HepG2 (cell line): ENCODE measurements at regions not wholly inside any gene's neighbourhood (a gene's known extent, or its start where the extent isn't known, plus 50 kb on each side); places are given as distances from the start of the nearest gene placed in this dataset.

Experiments
- AHDC1 ChIP-seq: sonication (generic); formaldehyde crosslinking; IDR thresholded peaks from 2 replicates; pipeline ENCODE4 v1.5.1; 2020; ENCODE audit warnings: mild to moderate bottlenecking, missing genetic modification reagents, borderline replicate concordance
- CTCF ChIP-seq: sonication (generic); formaldehyde crosslinking; IDR thresholded peaks from 2 replicates; pipeline ENCODE4 v1.5.0; 2020; ENCODE audit warnings: mild to moderate bottlenecking, missing genetic modification reagents, moderate library complexity
- KDM1A ChIP-seq: IDR thresholded peaks from 2 replicates; pipeline ENCODE4 v1.6.1; 2016; ENCODE audit warnings: missing compliant biosample characterization
- MBD4 ChIP-seq: IDR thresholded peaks from 2 replicates; pipeline ENCODE4 v1.6.1; 2012; ENCODE audit warnings: low read length, inconsistent platforms, borderline replicate concordance
- MIXL1 ChIP-seq: IDR thresholded peaks from 2 replicates; pipeline ENCODE4 v1.6.1; 2016
- NFE2L2 ChIP-seq: fragments of 150-350 bp; IDR thresholded peaks from 2 replicates; pipeline ENCODE4 v1.6.1; 2014; ENCODE audit warnings: low read length
- RFX5 ChIP-seq: IDR thresholded peaks from 2 replicates; pipeline ENCODE4 v1.6.1; 2011; ENCODE audit warnings: low read depth, low read length, improper control_type of control experiment
- SKIL ChIP-seq: sonication (generic); formaldehyde crosslinking; IDR thresholded peaks from 2 replicates; pipeline ENCODE4 v1.8.0; 2022; ENCODE audit warnings: missing genetic modification reagents, mild to moderate bottlenecking, moderate library complexity, borderline replicate concordance
- TFAP4 ChIP-seq: sonication (generic); IDR thresholded peaks from 2 replicates; pipeline ENCODE4 v1.6.1; 2016; ENCODE audit warnings: low read depth, borderline replicate concordance
- ZNF713 ChIP-seq: sonication (generic); formaldehyde crosslinking; IDR thresholded peaks from 2 replicates; pipeline ENCODE4 v1.4.0; 2020; ENCODE audit warnings: mild to moderate bottlenecking, missing genetic modification reagents

- TF ChIP-seq SKIL (no peak), RFX5 (no peak), KDM1A (CRISPR knock-in tag) (no peak), NFE2L2 (no peak), ZNF713 (CRISPR knock-in tag) (no peak), MBD4 (no peak), CTCF (CRISPR knock-in tag) (no peak), AHDC1 (CRISPR knock-in tag) (no peak), TFAP4 (no peak), MIXL1 (no peak)
These were observed 119.1 kb upstream of the DTNBP1 start for GRCh38 chr6:15781890-15782289.
